HG02973 (cell line): ENCODE measurements at regions not wholly inside any gene's neighbourhood (a gene's known extent, or its start where the extent isn't known, plus 50 kb on each side); places are given as distances from the start of the nearest gene placed in this dataset.

Source experiments
- ATAC-seq: cut with Tn5 transposase; IDR thresholded peaks from one replicate; pipeline ENCODE4 v1.9.1; 2021; ENCODE audit warnings: moderate library complexity; ENCODE audit not compliant: unreplicated experiment

GRCh38 chr1:94599095-94599813 is 57.7 kb upstream of the F3 start:
- ATAC-seq: no peak

DNA sequence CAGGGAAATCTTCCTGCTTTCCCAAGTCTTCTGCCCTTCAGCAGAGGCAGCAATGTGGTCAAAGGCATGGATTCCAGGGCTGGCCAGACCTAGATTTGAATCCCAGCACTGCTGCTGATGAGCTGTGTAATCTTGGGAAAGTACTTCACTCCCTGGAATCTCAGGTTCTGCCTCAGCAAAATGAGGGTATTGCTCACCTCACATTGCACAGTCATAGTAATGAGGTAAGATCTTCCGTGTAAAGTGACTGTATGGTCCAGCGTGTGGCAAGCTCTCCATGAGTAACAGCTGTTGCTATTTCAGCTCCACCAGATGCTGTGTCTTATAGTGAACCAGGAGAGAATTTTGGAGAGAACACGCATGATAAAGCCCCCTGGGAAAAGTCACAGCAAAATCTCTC is 56.1 kb upstream of the F3 start:
- ATAC-seq: no peak

- ATAC-seq: no peak
Measured at GRCh38 chr1:94596260-94596659, 54.7 kb upstream of the F3 start.

DNA sequence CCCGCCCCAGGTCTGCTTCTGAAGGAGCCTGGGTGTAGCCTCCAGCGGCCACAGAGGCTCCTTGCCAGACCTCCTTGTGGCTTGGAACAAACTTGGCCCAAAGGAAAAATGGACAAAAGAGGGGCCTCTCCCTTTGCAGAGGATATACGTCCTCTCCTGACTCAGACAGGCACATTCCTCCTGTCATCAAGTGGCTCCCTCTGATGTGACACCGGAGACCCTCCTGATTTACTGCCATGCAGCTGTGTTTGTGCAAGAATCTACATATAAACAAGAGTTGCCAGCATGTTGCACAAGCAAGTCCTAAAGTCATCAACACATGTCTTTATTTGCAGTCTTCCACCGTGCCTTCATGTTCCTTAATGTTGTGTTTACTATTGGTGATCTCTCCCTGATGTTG is 54.1 kb upstream of the F3 start:
- no peak for ATAC-seq

DNA sequence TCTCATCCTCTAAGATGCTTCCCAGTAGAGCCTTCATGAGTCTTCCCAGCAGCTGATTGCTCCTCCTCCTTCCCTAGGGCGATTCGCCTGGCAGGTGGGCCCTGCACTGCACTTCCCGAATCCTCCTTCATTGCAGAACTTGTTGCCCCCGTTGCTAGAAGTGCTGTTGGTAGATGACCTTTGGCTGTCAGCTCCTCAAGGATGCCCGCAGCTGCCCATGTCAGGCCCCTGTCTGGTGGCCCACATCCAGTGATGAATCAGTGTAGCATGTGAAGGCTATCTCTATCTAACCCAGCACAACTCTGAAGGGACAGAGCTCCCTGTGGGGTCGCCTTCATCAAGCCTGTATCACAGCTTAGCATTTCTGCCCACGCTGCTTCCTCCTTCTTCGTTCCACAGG is 52.1 kb upstream of the F3 start:
- ATAC-seq: no peak

GRCh38 chr1:94592571-94592920 is 51.0 kb upstream of the F3 start:
- no peak for ATAC-seq

DNA sequence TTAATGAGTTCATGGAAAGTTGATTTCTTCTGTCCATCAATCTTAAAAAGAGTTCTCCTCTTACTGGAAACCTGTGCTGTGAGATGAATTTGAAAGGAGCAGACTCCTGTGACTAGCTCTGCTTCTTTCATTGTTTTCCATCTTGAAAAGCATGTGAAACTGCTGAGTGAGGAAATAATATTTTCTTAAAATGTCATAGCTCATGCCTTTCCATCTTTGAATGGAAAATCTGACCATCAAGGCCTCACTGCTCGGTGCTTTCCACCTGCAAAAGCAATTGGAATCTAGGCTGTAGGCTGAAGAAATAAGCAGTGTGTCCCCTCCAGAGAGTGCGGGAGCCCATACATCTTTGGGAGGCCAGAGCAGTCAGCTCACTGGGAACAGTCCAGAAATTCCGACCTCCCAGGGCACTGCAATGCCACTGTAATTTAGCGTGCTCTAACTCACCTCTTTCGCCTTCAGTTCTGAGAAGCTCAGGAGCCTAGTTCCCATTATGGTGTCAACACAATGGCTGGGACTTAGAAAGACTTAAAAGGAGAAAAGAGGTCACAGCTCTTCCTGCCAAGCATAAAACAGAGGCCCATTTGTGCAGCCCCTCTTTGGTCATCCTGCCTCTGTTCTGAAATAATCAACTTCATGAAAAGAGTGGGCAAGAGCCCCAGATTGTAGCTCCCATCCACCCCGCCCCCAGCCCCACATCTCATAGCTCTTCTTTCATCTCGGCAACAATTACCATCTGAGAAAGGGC is 50.4 kb upstream of the F3 start:
- ATAC-seq: no peak
